H9 (cell line): ENCODE measurements at regions not wholly inside any gene's neighbourhood (a gene's known extent, or its start where the extent isn't known, plus 50 kb on each side); places are given as distances from the start of the nearest gene placed in this dataset.

ENCODE experiments used
- DNase-seq: peaks from one replicate; pipeline ENCODE4 v3.0.0-alpha.2; 2017
- H2AFZ ChIP-seq: one replicate; pipeline ENCODE4 v1.6.1; 2013; ENCODE audit warnings: mild to moderate bottlenecking, low read length, control low read depth, moderate library complexity
- H2AK5ac ChIP-seq: 2 replicates; pipeline ENCODE4 v1.6.1; 2013; ENCODE audit warnings: low read length, control low read depth, mixed read lengths; ENCODE audit not compliant: insufficient read length
- H2BK120ac ChIP-seq: one replicate; pipeline ENCODE4 v1.6.1; 2013; ENCODE audit warnings: low read depth, mild to moderate bottlenecking, low read length, control low read depth, inconsistent platforms; ENCODE audit not compliant: poor library complexity, severe bottlenecking
- H2BK12ac ChIP-seq: 2 replicates; pipeline ENCODE4 v1.6.1; 2013; ENCODE audit warnings: low read length, control low read depth, mixed read lengths, low read depth; ENCODE audit not compliant: insufficient read length
- H2BK15ac ChIP-seq: 2 replicates; pipeline ENCODE4 v1.6.1; 2013; ENCODE audit warnings: low read depth, low read length, control low read depth
- H2BK20ac ChIP-seq: one replicate; pipeline ENCODE4 v1.6.1; 2013; ENCODE audit warnings: low read depth, mild to moderate bottlenecking, low read length, control low read depth, inconsistent platforms; ENCODE audit not compliant: poor library complexity, severe bottlenecking
- H2BK5ac ChIP-seq: 2 replicates; pipeline ENCODE4 v1.6.1; 2013; ENCODE audit warnings: low read length, control low read depth, mixed read lengths; ENCODE audit not compliant: insufficient read length
- H3K14ac ChIP-seq: 2 replicates; pipeline ENCODE4 v1.6.1; 2013; ENCODE audit warnings: low read length, control low read depth; ENCODE audit not compliant: insufficient read depth
- H3K18ac ChIP-seq: 2 replicates; pipeline ENCODE4 v1.6.1; 2013; ENCODE audit warnings: low read depth, mild to moderate bottlenecking, mixed read lengths, low read length, control low read depth; ENCODE audit not compliant: insufficient read length
- H3K23ac ChIP-seq: 2 replicates; pipeline ENCODE4 v1.6.1; 2013; ENCODE audit warnings: low read length, control low read depth, mixed read lengths, low read depth; ENCODE audit not compliant: insufficient read length
- H3K23me2 ChIP-seq: 2 replicates; pipeline ENCODE4 v1.6.1; 2013; ENCODE audit warnings: low read depth, mild to moderate bottlenecking, mixed read lengths, low read length, control low read depth; ENCODE audit not compliant: insufficient read length, poor library complexity, severe bottlenecking
- H3K27ac ChIP-seq: 2 replicates; pipeline ENCODE4 v1.5.1; 2013; ENCODE audit warnings: low read length, control low read depth, mixed read lengths, low read depth; ENCODE audit not compliant: insufficient read length
- H3K27me3 ChIP-seq: 2 replicates; pipeline ENCODE4 v1.6.1; 2013; ENCODE audit warnings: low read length, control low read depth, inconsistent platforms; ENCODE audit not compliant: insufficient read depth
- H3K4ac ChIP-seq: 2 replicates; pipeline ENCODE4 v1.6.1; 2013; ENCODE audit warnings: low read depth, mild to moderate bottlenecking, control low read depth, inconsistent platforms, low read length, moderate library complexity
- H3K4me1 ChIP-seq: 2 replicates; pipeline ENCODE4 v1.6.1; 2013; ENCODE audit warnings: low read length, control low read depth, inconsistent platforms; ENCODE audit not compliant: insufficient read depth
- H3K4me2 ChIP-seq: 2 replicates; pipeline ENCODE4 v1.6.1; 2013; ENCODE audit warnings: low read length, control low read depth, mixed read lengths; ENCODE audit not compliant: insufficient read length, insufficient read depth
- H3K56ac ChIP-seq: 2 replicates; pipeline ENCODE4 v1.6.1; 2013; ENCODE audit warnings: low read depth, mild to moderate bottlenecking, mixed read lengths, low read length, control low read depth; ENCODE audit not compliant: insufficient read length
- H3K79me1 ChIP-seq: 2 replicates; pipeline ENCODE4 v1.6.1; 2013; ENCODE audit warnings: low read depth, mild to moderate bottlenecking, moderate library complexity, low read length, control low read depth, inconsistent platforms; ENCODE audit not compliant: insufficient read depth, poor library complexity, severe bottlenecking
- H3K79me2 ChIP-seq: 2 replicates; pipeline ENCODE4 v1.6.1; 2013; ENCODE audit warnings: low read length, control low read depth, inconsistent platforms; ENCODE audit not compliant: insufficient read depth
- H3K9ac ChIP-seq: 2 replicates; pipeline ENCODE4 v1.6.1; 2013; ENCODE audit warnings: low read length, control low read depth, mixed read lengths; ENCODE audit not compliant: insufficient read length; ENCODE audit errors: extremely low read depth
- H3K9me3 ChIP-seq: one replicate; pipeline ENCODE4 v1.6.1; 2013; ENCODE audit warnings: low read depth, low read length, inconsistent platforms; ENCODE audit not compliant: control insufficient read depth
- H3T11ph ChIP-seq: one replicate; pipeline ENCODE4 v1.6.1; 2013; ENCODE audit warnings: mild to moderate bottlenecking, low read length, control low read depth, inconsistent platforms
- H4K20me1 ChIP-seq: one replicate; pipeline ENCODE4 v1.6.1; 2013; ENCODE audit not compliant: control insufficient read depth, insufficient read length, insufficient read depth
- H4K5ac ChIP-seq: 2 replicates; pipeline ENCODE4 v1.6.1; 2013; ENCODE audit warnings: low read depth, mild to moderate bottlenecking, mixed read lengths, low read length, control low read depth; ENCODE audit not compliant: insufficient read length
- H4K8ac ChIP-seq: replicated peaks from 2 replicates; pipeline ENCODE4 v1.6.1; 2013; ENCODE audit warnings: low read length, control low read depth, mixed read lengths, low read depth; ENCODE audit not compliant: insufficient read length
- H4K91ac ChIP-seq: 2 replicates; pipeline ENCODE4 v1.6.1; 2013; ENCODE audit warnings: low read depth, mild to moderate bottlenecking, moderate library complexity, mixed read lengths, low read length, control low read depth; ENCODE audit not compliant: insufficient read length
- H3K27ac Mint-ChIP-seq, 3 experiments: 2 replicates in 2 of 3; 3 replicates in 1 of 3; pipeline ENCODE4 v1.8.0; 2020 to 2021; ENCODE audit warnings: mixed read lengths in 3 of 3, mild to moderate bottlenecking in 1 of 3, moderate library complexity in 1 of 3
- H3K27me3 Mint-ChIP-seq: 2 replicates; pipeline ENCODE4 v1.8.0; 2021; ENCODE audit warnings: low read depth, mild to moderate bottlenecking, moderate library complexity, mixed read lengths
- H3K36me3 Mint-ChIP-seq, 3 experiments: 2 replicates in 2 of 3; 3 replicates in 1 of 3; pipeline ENCODE4 v1.8.0; 2020 to 2021; ENCODE audit warnings: low read depth in 3 of 3, mixed read lengths in 3 of 3; ENCODE audit not compliant: insufficient read depth in 1 of 3
- H3K4me1 Mint-ChIP-seq, 2 experiments: 2 replicates each; pipeline ENCODE4 v1.8.0; 2020; ENCODE audit warnings: mixed read lengths in 2 of 2
- H3K4me3 Mint-ChIP-seq, 2 experiments: 2 replicates in 1 of 2; 3 replicates in 1 of 2; pipeline ENCODE4 v1.8.0; 2020 to 2021; ENCODE audit warnings: mild to moderate bottlenecking in 2 of 2, mixed read lengths in 2 of 2, moderate library complexity in 1 of 2
- H3K9me3 Mint-ChIP-seq, 2 experiments: 2 replicates in 1 of 2; 3 replicates in 1 of 2; pipeline ENCODE4 v1.8.0; 2020; ENCODE audit warnings: mild to moderate bottlenecking in 2 of 2, mixed read lengths in 2 of 2, moderate library complexity in 1 of 2
- WGBS: extraction: QIAGEN DNeasy Blood & Tissue Kit; methylation state at CpG from one replicate; pipeline ENCODE4 v1.1.7; 2013; ENCODE audit warnings: missing lambda C conversion rate, low lambda C conversion rate, mixed read lengths; ENCODE audit not compliant: insufficient read length; ENCODE audit errors: extremely low coverage; 5-methylcytosine and 5-hydroxymethylcytosine counted together
- TF ChIP-seq, protein P1 (sequence below): fragments of 200-600 bp; sonication (generic); conservative IDR thresholded peaks from 3 replicates; pipeline ENCODE4 v1.8.0; 2021; ENCODE audit warnings: antibody characterized with exemption, mild to moderate bottlenecking

DNA sequence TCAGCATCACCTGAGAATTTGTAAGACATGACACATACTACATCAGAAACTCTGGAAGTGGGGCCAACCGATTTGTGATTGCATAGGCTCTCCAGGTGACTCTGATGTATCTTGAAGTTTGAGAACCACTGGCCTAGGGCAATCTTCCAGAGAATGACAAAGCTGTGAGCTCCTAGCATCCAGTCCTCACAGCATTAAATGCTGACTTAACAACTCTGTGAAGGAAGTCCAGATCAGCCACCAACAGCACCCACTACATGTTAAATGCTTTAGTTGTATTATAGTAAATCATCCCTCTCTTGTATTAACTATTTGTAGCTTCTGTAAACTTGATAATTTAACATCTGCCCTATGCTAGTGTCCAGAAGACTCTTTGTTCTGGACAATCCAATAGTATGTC lies 636.5 kb upstream of the STEAP1 start:
- TF ChIP-seq, protein P1, sequence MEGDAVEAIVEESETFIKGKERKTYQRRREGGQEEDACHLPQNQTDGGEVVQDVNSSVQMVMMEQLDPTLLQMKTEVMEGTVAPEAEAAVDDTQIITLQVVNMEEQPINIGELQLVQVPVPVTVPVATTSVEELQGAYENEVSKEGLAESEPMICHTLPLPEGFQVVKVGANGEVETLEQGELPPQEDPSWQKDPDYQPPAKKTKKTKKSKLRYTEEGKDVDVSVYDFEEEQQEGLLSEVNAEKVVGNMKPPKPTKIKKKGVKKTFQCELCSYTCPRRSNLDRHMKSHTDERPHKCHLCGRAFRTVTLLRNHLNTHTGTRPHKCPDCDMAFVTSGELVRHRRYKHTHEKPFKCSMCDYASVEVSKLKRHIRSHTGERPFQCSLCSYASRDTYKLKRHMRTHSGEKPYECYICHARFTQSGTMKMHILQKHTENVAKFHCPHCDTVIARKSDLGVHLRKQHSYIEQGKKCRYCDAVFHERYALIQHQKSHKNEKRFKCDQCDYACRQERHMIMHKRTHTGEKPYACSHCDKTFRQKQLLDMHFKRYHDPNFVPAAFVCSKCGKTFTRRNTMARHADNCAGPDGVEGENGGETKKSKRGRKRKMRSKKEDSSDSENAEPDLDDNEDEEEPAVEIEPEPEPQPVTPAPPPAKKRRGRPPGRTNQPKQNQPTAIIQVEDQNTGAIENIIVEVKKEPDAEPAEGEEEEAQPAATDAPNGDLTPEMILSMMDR: no peak
- Histone ChIP-seq H3K4me1 (no peaks in the 10 kb centered on the region), H4K20me1 (no peaks in the 10 kb centered on the region), H3K79me1 (no peaks in the 10 kb centered on the region), H3K27ac (no peak overlapping the region), H2BK5ac (no peak overlapping the region), H3K56ac (no peak overlapping the region), H2BK15ac (no peak overlapping the region), H3K9me3 (no peaks in the 10 kb centered on the region), H3T11ph (no peak overlapping the region), H2AK5ac (no peak overlapping the region), H4K5ac (no peak overlapping the region), H3K23ac (no peak overlapping the region), H3K4ac (no peak overlapping the region), H2BK120ac (no peak overlapping the region), H3K23me2 (no peaks in the 10 kb centered on the region), H2AFZ (no peak overlapping the region), H3K18ac (no peak overlapping the region), H3K9ac (no peak overlapping the region), H3K14ac (no peak overlapping the region), H4K91ac (no peak overlapping the region), H3K27me3 (no peaks in the 10 kb centered on the region), H3K4me2 (no peak overlapping the region), H4K8ac (no peak overlapping the region), H3K79me2 (no peaks in the 10 kb centered on the region), H2BK12ac (no peak overlapping the region), H2BK20ac (no peak overlapping the region)
- Mint-ChIP-seq H3K27ac (no peak overlapping the region), H3K4me3 (no peak overlapping the region), H3K4me1 (no peaks in the 10 kb centered on the region), H3K9me3 (peaks cover 0 to 4% of the 10 kb centered on the region in 2 experiments; a peak in 2 of 5 replicates), H3K27me3 (no peaks in the 10 kb centered on the region), H3K36me3 (no peaks in the 10 kb centered on the region; a peak in 1 of 7 replicates)
- WGBS: no CpG with 5 or more reads among the region's 1 CpG
- no peak for DNase-seq
